ELF-1 (cell line): ENCODE measurements at regions not wholly inside any gene's neighbourhood (a gene's known extent, or its start where the extent isn't known, plus 50 kb on each side); places are given as distances from the start of the nearest gene placed in this dataset.
"Not testable (repeated sequence)": the region's sequence is repeated elsewhere in the genome, so short reads cannot be mapped to it uniquely, and the experiment has no call there.

Experiments used
- DNase-seq: peaks from one replicate; pipeline ENCODE4 v3.0.0-alpha.2; 2016; ENCODE audit warnings: low read depth, low spot score

DNA sequence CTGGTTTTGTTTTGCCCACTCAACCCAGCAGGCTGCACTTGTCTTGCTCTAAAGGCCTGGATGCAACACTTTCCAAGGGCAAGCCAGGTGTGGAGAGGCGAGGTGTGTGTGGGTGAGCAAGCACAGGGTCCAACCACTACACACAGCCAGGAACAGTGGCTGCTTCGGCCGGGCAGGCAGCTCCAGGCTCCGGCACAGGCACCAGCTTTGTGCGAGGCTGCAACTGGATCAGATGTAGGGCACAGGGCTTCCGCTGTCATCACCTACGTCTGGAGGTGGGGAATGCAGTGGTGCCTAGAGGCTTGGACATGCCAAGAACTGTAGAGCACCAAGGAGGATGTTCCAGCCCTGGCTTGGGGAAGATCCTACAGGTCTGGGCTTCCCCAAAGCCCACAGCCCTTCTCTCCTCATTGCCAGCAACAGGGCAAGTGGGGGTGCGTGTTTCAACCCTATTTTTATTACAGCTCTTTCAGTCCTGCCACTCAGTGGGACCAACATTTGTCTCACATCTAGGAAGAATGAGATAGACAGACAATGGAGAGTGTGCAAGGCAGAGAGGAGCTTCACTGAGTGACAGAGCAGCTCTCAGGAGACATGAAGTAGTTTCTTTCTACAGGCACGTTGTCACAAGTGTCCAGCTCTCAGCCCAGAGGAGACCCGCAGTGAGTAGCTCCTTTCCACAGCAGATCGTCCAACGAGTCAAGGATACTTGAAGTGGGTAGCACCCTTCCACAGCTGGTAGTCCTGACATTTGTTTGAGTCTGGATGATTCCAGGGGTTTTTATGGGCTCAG lies 622.2 kb downstream of the CDH9 start:
- no peak for DNase-seq

DNA sequence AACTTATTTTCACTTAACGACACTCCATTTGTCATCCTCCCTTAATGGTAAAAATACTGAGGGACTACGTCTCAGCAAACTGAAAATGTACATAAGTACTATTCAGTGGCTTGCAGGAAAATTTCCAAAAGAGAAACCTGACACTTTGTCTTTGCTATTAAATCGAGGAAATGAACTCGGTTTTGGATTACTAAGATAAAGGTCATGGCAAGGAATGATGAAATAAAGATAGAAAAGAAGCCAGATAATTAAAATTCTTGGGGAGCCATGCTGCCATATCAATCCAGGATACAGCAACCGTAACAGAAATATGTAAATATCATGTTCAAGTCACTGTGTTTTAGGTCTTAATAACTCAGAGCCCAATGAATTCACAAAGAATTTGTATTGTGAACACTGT lies 647.8 kb downstream of the CDH9 start:
- no peak for DNase-seq

DNA sequence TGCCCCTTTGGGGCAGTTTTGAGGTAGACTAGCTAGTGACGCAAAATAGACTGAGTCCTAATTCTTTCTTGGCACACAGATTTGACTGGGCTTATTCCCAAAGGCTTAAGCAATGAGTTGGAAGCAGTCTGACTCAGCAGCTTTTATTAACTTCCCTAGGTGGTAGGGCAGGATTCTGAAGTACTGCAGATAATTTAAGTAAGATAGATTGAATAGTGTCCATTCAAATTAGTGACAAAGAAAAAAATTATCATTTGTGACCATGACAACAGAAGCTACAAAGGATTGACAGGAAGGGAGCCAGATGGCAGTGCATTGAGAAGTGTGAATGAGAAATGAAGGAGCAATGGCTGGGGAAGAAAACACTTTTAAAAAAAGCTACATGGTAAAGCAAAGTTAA lies 649.4 kb downstream of the CDH9 start:
- DNase-seq: no peak

DNA sequence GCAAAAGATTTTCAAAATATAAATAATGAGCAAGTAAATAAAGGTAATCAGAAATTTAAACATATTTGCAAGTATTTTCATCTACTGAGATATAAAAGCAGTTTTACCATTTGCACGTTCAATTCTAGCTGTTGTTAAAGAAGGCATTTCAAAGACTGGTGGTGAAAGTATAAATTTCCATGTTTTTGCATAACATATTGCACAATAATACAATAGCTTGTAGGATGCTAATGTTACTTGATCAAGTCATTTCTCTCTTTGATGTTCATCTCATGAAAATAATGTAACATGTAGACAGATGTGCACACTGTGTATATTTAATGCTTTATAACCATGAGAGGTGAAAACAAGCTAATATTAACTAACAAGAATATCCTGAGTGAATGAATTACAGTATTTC lies 651.9 kb downstream of the CDH9 start:
- DNase-seq: no peak

DNA sequence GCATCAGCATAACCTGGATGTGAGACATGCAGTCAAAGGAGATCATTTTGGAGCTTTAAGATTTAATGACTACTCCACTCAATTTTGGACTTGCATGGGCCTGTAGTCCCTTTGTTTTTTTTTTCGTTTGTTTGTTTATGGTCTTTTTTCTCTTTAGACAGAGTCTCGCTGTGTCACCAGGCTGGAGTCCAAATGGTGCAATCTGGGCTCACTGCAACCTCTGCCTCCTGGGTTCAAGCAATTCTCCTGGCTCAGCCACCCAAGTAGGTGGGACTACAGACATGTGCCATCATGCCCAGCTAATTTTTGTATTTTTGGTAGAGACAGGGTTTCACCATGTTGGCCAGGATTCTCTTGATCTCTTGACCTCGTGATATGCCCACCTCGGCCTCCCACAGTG lies 673.8 kb downstream of the CDH9 start:
- DNase-seq: not testable (repeated sequence)

DNA sequence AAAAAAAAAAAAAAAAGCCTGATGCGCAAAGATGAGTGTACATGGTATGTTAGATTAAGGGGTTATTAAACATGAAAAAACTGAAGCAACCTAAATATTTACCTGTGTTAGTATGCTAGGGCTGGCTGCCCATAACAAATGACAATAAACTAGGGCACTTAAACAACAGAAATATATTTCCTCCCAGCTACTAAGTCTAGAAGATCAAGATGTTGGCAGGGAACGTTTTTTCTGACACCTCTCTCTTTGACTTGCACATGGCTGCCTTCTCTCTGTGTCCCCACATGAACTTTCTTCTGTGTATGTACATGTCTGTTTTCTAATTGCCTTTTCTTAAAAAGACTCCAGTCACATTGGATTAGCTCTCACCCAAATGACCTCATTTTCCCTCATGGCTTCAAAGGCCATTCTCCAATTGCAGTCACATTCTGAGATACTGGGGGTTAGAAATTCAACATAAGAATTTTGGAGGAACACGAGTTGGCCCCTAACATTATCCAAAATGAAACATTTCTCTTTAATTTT lies 694.5 kb downstream of the CDH9 start:
- DNase-seq: no peak

DNA sequence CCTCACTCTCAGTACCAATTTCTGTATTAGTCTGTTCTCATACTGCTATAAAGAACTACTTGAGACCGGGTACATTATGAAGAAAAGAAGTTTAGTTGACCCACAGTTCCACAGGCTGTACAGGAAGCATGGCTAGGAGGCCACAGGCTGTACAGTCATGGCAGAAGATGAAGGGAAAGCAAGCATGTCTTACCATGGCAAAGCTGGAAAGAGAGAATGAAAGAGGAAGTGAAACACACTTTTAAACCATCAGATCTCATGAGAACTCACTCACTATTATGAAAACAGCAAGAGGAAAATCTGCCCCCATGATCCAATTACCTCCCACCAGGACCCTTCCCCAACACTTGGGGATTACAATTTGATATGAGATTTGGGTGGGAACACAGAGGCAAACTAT lies 698.8 kb downstream of the CDH9 start:
- no peak for DNase-seq

DNA sequence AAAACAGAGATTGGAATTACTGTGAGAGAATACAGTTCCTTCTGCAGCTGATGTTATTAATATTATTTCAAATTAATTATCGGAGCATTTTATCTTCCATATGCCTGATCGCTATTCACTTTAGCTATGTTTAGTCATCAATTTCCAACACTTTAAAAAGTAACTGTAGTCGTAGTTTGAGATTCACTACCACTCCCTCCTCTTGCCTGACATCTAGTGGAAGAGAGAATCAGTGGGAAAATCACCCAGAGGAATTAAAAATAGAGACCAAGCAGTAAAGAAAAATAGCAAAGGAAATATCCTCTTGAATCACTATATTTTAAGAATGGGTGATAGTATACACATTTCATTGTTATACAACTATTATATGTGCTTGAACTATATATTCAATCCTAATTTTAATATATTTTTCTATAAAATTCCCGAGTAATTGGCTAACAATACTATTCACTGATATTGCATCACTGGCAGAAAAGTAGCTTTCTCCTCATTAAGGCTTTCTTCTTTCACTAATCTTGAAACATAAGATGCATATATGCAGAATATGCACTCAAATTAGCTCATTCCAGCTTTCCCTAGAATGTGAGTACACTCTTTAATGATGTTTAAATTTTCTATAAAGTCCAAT lies 708.7 kb downstream of the CDH9 start:
- DNase-seq: no peak

DNA sequence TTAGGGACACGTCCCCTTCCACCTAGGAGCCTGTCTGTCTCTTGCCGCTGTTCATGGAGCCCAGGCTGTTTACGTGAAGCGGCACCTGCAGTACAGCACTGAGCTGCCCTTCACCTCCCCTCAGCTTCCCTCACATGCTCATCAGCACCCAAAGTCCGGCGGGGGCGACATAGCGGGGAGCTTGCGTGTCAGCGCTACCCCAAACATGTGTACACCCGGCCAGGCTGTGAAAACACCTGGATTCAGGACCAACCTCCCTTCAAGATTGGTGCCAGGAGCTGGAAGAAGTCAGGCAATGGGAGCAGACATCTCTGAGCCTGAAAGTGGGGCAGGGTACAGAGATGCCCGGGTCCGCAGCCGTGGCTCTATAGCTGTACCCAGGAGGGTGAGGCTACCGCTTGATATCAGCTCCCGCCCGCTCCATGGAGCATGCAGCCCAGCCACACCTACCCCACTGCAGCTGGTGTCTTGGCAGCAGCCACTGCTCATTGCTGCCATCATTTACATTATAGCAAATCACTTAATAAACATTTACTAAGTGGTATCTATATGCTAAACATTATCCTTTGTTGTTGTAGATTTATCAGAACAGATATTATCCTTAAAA lies 712.1 kb downstream of the CDH9 start:
- DNase-seq: no peak

DNA sequence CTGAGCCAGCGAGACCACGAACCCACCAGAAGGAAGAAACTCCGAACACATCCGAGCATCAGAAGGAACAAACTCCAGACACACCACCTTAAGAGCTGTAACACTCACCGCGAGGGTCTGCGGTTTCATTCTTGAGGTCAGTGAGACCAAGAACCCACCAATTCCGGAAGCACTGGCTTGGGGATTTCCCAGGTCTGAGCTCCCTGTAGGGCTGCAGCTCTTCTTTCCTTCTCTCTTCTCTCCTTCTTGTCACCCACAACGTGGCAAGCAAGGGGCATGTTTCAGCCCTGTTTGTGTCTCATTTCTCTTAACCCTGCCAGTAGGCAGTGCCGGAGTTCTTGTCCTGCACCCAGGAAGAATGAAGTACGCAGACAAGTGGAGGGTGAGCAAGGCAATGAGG lies 713.0 kb downstream of the CDH9 start:
- not testable (repeated sequence) for DNase-seq

DNA sequence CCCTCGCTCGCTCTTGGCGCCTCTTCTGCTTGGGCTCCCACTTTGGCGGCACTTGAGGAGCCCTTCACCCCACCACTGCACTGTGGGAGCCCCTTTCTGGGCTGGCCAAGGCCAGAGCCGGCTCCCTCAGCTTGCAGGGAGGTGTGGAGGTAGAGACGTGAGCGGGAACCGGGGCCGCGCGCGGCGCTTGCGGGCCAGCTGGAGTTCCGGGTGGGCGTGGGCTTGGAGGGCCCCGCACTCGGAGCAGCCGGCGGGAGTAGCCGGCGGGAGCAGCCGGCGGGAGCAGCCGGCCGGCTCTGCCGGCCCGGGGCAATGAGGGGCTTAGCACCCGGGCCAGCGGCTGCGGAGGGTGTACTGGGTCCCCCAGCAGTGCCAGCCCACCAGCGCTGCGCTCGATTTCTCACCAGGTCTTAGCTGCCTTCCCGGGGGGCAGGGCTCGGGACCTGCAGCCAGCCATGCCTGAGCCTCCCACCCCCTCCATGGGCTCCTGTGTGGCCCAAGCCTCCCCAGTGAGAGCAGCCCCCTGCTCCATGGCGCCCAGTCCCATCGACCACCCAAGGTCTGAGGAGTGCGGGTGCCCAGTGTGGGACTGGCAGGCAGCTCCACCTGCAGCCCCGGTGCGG lies 714.0 kb downstream of the CDH9 start:
- not testable (repeated sequence) for DNase-seq

DNA sequence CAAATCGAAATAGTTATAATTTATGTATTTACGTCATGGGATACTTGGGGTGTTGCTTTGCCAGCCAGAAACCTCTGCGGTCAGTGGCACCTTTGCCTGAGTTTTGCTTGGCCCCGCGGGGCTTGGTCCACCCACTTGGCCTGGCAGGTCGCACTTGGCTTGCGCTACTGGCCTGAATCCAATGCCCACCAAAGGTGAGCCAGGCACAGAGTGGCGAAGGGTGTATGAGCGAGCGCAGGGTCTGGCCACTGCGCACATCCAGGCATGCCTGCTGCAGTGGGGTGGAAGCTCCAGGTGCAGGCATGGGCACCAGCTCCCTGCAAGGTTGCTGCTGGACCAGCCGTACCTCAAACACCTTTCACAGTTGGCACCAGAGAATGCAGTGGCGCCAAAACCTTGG lies 714.6 kb downstream of the CDH9 start:
- DNase-seq: no peak

DNA sequence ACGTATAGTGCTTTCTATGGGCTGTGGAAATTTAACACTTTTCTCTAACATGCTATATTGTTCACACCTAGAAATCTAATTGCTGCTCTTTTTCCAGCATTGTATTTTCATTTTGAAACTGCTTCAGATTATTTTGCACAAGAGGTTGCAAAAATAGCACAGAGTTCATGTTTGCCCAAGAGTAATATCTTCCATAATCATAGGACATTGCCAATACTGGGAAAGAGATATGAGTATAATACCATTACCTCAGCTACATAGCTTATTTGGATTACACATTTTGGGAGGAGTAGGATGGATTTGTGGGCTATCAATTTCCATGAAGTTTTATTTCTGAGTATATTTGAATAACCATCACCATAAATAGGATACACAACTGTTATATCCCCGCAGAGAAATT lies 717.1 kb downstream of the CDH9 start:
- DNase-seq: no peak

DNA sequence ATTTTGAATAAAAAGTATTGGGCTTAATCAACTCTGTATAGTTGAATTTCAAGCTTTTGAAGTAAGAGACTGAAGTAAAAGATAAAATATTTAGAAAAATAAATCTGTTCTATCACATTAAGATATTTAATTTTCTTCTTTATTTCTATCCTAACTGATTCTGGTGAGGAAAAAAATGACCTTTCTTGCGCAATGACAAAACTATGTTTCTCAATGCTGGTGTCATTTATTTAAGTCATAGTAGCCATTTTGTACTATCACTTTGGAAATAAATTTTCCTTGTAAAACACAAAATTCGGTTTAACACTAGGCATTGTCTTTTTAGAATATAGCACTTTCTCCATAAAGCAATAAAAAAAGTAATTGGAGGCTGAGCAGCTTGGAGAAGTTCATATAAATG lies 728.0 kb downstream of the CDH9 start:
- DNase-seq: no peak

DNA sequence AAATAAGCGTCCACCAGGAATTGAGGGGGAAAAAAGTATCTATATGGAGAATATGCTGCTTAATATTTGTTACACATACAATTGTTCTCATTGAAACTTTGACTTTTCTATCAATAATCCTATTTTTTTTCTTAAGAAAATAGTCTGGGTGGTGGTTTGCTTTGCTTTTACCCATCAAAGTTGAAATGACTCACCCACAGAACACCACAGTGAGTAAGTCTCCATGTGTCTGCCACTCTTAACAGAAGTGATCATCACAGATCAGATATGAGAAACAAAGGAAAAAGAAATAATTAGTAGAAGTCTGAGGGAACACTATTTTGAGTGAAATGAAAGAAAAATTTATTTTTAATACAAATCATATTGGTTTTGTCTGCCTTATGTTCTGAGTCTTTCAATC lies 742.8 kb downstream of the CDH9 start:
- DNase-seq: no peak

DNA sequence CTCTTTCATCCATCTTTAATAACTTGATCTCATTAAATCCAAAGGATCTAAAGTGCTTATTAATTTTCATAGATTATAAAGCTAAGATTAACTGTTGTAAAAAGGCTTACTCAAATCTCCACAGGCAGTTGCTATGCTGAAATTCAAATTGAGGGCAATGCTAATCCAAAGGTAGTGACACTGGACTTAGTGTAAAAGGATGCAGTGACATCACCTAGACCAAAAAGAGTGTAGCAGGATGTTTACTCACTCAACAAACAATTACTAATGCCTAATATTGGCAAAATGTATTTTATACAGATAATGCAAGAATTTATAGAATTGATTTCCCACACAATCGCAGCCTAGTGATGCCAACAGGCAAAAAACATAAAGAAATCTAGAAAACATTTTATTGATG lies 756.2 kb downstream of the CDH9 start:
- no peak for DNase-seq

DNA sequence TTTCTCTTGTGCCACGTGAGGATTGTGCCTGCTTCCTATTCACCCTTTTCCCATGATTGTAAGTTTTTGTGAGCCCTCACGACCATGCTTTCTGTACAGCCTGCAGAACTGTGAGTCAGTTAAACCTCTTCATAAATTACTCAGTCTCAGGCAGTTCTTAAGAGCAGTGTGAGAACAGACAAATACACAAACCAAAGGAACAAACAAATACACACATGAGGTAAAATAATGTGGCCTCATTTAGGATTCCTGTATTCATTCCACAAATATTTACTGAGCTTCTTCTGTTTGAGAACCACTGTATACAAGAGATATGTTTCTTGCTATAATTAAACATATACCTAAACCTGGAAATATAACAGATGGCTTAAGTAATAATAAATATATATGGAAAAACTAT lies 760.3 kb downstream of the CDH9 start:
- DNase-seq: no peak

DNA sequence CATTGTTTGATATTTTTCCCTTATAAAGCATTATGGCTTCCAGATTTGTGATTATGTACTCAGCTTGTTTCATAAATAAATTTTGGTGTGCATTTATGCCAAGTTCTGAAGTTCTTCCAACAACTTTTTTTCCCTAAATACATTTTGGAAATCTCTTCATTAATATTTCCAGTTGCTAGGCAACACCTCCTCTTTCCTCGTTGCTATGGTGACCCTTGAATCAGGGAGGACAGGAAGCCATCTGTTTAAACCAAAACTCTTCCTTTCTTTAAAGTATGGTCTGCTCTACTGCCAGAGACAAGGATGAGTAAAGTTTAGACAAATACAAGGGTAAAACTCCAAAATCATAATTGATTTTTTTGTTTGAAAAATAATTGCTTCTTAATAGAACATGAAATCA lies 779.3 kb downstream of the CDH9 start:
- no peak for DNase-seq

DNA sequence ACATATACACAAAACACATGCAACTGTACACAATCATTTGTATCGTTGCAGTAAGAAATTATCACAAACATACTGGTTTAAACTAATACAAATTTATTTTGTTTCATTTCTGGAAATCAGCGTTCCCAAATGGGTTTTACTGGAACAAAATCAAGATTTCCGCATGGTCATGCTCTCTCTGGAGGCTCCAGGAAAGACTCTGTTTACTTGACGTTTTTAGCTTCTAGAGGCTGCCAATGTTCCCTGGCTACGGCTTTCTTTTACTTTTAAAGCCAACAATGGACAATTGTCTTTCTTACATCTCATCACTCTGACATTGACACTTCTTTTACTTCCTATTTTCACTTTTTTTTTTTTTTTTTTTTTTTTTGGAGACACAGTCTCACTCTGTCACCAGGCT lies 793.1 kb downstream of the CDH9 start:
- no peak for DNase-seq

DNA sequence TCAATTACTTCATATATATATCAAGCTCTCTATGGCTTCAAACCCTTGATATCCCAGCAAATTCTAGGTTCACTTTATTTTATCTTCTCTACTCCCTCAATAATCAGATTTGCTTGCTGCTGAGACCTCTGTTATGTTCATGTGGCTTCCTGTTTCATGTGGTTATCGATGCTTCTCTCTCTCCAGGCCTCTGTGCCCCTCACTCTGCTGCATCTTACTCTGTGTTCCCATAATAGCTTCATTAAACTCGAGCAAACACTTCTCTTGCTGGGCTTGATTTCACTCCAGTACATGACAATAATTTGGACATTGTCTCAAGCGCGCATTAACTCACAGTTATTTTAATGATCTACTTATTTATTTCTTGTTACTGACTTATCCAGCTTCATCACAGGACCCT lies 798.8 kb downstream of the CDH9 start:
- DNase-seq: no peak

DNA sequence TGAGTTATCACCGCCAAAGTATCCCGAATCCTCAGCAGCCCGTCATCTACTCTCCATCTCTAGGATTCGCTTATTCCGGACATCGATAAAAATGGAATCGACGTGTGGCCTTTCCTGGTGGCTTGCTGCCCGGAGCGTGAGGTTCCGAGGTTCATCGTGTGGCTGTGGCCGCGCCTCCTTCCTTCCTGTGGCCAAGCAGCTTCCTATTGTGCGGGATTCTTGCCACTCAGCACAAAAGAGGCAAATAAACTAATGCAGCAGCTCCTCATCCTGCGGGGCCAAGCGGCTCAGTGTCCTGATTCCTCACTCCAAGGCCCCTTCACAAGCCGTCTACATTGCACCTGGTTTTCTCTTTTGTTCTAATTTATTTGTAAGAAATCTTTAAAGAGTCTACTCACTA lies 800.9 kb downstream of the CDH9 start:
- DNase-seq: no peak

DNA sequence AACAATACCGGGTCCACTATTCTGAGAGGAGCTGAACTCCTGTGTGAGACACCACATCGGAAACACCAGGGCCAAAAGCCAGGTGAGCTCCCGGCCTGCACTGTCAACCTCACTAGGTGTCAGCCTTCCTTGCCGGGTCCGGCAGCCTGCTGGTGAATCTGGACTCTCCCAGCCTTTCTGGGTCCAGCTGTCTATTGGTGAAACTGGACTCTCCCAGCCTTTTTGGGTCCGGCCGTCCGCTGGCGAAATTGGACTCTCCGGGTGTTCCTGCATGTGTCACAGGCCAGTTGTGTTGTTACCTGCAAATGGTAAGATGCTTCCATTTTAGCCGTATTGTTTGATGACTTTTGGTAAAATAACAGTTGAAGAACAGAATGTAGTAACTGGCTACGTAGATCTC lies 801.5 kb downstream of the CDH9 start:
- DNase-seq: no peak

DNA sequence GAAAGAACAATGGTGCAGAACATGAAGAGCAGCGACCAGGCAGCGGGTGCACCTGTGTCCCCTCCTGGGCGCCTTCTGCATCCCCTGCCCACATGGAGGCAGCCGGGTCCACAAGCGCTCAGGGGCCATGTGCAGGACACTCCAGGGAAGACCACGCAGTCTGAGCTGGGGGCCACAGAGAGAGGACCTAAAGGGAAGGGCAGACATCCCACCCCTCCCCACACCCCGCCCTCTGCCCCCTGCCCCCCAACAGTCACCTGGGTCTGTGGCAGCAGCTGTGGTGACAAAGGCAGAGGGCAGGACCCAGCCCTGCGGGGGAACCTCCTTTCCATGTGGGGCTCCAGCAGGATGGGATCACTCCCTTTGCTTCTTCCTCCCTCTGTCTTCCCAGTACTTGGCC lies 805.7 kb downstream of the CDH9 start:
- DNase-seq: no peak
